Duodenal mucosa (tissue), 2 donors: ENCODE measurements at regions not wholly inside any gene's neighbourhood (a gene's known extent, or its start where the extent isn't known, plus 50 kb on each side); places are given as distances from the start of the nearest gene placed in this dataset.

Source experiments
- H3K27ac ChIP-seq: one replicate; pipeline ENCODE4 v1.7.0; 2013; ENCODE audit warnings: low read depth, low read length
- H3K27me3 ChIP-seq, 2 donors: one replicate each; pipeline ENCODE4 v1.7.0; 2013; ENCODE audit warnings: low read length in 2 of 2, control low read depth in 1 of 2; ENCODE audit not compliant: insufficient read depth in 2 of 2, control insufficient read depth in 1 of 2
- H3K36me3 ChIP-seq, 2 donors: one replicate each; pipeline ENCODE4 v1.7.0; 2013; ENCODE audit warnings: low read length in 2 of 2, control low read depth in 1 of 2; ENCODE audit not compliant: insufficient read depth in 2 of 2, control insufficient read depth in 1 of 2
- H3K4me1 ChIP-seq, 2 donors: one replicate each; pipeline ENCODE4 v1.7.0; 2013; ENCODE audit warnings: low read length in 2 of 2, control low read depth in 1 of 2; ENCODE audit not compliant: insufficient read depth in 2 of 2, control insufficient read depth in 1 of 2
- H3K4me3 ChIP-seq, 2 donors: one replicate each; pipeline ENCODE4 v1.7.0; 2013; ENCODE audit warnings: low read length in 2 of 2, low read depth in 1 of 2
- H3K9ac ChIP-seq, 2 donors: one replicate each; pipeline ENCODE4 v1.7.0; 2013; ENCODE audit warnings: low read length in 2 of 2, low read depth in 1 of 2
- H3K9me3 ChIP-seq, 2 donors: one replicate each; pipeline ENCODE4 v1.7.0; 2013; ENCODE audit warnings: low read length in 2 of 2, control low read depth in 1 of 2; ENCODE audit not compliant: control insufficient read depth in 1 of 2

- Histone ChIP-seq H3K4me3 (no peak overlapping the region), H3K36me3 (no peaks in the 10 kb centered on the region), H3K27ac (no peak overlapping the region), H3K4me1 (peaks cover 37 to 39% of the 10 kb centered on the region in 2 donors), H3K9me3 (no peaks in the 10 kb centered on the region), H3K27me3 (no peaks in the 10 kb centered on the region), H3K9ac (no peak overlapping the region)
These were observed 143.3 kb upstream of the ID2 start for GRCh38 chr2:8538531-8538930.

- no peak overlapping the region for H3K27ac ChIP-seq
- H3K27me3 ChIP-seq, result no peaks in the 10 kb centered on the region
- no peaks in the 10 kb centered on the region for H3K9me3 ChIP-seq
- peak overlapping the region in 1 of 2 donors; percentile 15 for H3K9ac ChIP-seq
- H3K4me3 ChIP-seq, result no peak overlapping the region
- H3K4me1 ChIP-seq, result peaks cover 39 to 43% of the 10 kb centered on the region in 2 donors
- no peaks in the 10 kb centered on the region for H3K36me3 ChIP-seq
These were observed 142.8 kb upstream of the ID2 start for GRCh38 chr2:8538931-8539621.

DNA sequence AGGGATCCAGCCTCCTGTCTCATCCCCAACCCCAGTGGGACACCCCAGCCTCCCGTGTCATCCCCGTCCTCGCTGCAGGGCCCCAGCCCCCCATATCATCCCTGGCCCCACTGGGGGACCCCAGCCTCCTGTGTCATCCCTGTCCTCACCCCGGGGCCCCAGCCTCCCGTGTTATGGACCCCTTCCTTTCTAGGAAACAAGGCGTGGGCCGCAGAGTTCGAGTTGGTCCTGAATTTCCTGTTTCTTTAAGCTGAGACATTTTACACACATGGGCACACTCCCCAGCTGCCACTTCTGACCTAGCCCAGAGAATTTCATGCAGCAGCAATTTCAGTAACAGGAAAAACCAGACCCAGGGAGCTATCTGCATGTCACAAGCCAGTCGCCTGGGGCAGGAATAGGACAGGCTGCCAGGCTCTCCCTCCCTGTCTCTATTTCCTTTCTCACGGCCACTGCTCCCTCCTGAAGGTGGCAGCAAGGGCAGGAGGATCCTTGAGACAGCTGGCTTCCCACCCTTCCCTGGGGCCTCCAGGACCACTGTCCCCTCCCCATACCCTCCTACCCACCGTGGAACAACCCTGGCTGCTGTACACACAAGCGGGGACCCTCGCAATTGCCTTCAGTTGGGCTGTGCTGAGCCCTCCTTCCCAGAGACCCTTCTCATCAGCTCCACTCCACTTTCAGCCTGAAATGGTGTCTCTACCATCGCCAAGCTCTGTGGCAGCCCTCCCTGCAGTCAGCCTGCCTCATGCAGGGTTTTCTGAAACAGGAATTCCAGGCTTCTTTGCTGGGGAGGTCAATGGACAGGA lies 141.9 kb upstream of the ID2 start:
- Histone ChIP-seq H3K9me3 (no peaks in the 10 kb centered on the region), H3K27ac (no peak overlapping the region), H3K4me1 (peaks cover 47 to 49% of the 10 kb centered on the region in 2 donors), H3K36me3 (no peaks in the 10 kb centered on the region), H3K4me3 (no peak overlapping the region), H3K9ac (peak overlapping the region; percentile 15 to 38), H3K27me3 (no peaks in the 10 kb centered on the region)

DNA sequence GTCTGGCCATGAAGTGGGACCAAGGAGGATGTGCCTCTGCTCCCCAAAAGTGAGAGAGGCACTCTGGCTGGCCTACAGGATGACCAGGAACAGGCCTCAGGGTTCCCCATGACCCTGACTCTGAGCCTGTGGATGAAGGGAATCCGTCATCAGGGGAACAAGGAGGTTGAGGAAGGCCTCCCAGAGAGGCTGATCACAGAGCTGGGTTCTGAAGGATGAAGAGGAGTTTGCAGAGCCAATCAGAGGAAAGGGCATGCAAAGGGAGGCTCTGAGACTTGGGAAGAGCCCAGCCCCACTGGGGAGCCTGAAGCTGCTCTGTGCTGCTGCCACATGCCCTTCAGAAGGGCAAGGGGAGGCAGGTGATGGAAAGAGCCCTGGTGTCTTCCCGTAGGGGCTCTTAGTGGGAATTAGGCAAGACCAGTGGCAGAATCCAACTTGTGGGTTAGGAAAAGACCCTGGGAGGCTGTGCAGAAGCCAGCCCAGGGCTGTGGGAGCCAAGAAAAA lies 141.3 kb upstream of the ID2 start:
- no peaks in the 10 kb centered on the region for H3K36me3 ChIP-seq
- H3K27ac ChIP-seq, result no peak overlapping the region
- peaks cover 47 to 48% of the 10 kb centered on the region in 2 donors for H3K4me1 ChIP-seq
- no peaks in the 10 kb centered on the region for H3K9me3 ChIP-seq
- no peak overlapping the region for H3K9ac ChIP-seq
- H3K27me3 ChIP-seq, result no peaks in the 10 kb centered on the region
- no peak overlapping the region for H3K4me3 ChIP-seq

GRCh38 chr2:8541223-8541622 lies 140.6 kb upstream of the ID2 start:
- Histone ChIP-seq H3K27me3 (no peaks in the 10 kb centered on the region), H3K9me3 (no peaks in the 10 kb centered on the region), H3K9ac (no peak overlapping the region), H3K4me1 (peaks cover 41 to 48% of the 10 kb centered on the region in 2 donors), H3K36me3 (no peaks in the 10 kb centered on the region), H3K27ac (no peak overlapping the region), H3K4me3 (no peak overlapping the region)

GRCh38 chr2:8541636-8542035 lies 140.2 kb upstream of the ID2 start:
- Histone ChIP-seq H3K4me3 (no peak overlapping the region), H3K9ac (no peak overlapping the region), H3K36me3 (no peaks in the 10 kb centered on the region), H3K4me1 (peaks cover 39 to 48% of the 10 kb centered on the region in 2 donors), H3K27me3 (no peaks in the 10 kb centered on the region), H3K27ac (no peak overlapping the region), H3K9me3 (no peaks in the 10 kb centered on the region)

DNA sequence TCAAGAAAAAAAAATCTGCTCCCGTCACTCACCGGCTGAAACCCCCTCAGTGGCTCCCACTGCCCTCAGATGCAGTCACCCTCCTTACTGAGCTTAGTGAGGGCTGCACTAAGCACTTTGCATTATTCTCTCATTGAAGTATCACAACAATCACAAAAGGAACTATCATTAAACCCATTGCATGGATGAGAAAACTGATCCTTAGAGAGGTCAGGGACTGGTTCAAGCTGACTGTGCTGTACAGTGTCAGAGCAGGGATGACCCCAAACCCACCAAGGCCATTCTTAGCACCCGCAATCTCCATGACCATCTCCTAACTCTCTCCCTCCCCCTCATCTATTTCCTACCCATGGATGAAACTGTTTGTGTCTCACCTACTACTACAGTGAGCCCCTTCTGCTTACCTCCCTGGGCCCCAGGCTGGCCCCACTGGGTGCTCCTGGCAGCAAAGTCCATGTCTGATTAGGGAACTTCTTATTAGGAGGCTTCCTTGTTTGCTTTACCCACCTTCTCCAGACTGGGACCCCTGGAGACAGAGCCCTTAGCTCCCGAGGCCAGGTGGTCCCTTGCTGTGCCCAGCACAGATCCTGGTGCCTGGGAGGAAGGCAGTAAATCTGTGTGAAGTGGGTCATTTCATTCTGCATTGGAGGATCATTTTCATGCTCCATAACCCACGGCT lies 139.3 kb upstream of the ID2 start:
- Histone ChIP-seq H3K27ac (no peak overlapping the region), H3K36me3 (no peaks in the 10 kb centered on the region), H3K27me3 (no peaks in the 10 kb centered on the region), H3K4me1 (peaks cover 39 to 48% of the 10 kb centered on the region in 2 donors), H3K9me3 (no peaks in the 10 kb centered on the region), H3K4me3 (no peak overlapping the region), H3K9ac (no peak overlapping the region)

- peak overlapping the region in 1 of 2 donors; percentile 28 for H3K4me3 ChIP-seq
- H3K9ac ChIP-seq, result no peak overlapping the region
- H3K4me1 ChIP-seq, result peaks cover 39 to 48% of the 10 kb centered on the region in 2 donors
- no peaks in the 10 kb centered on the region for H3K9me3 ChIP-seq
- peak overlapping the region; percentile 46 for H3K27ac ChIP-seq
- H3K36me3 ChIP-seq, result no peaks in the 10 kb centered on the region
- H3K27me3 ChIP-seq, result no peaks in the 10 kb centered on the region
These were observed 138.8 kb upstream of the ID2 start for GRCh38 chr2:8543060-8543382.

DNA sequence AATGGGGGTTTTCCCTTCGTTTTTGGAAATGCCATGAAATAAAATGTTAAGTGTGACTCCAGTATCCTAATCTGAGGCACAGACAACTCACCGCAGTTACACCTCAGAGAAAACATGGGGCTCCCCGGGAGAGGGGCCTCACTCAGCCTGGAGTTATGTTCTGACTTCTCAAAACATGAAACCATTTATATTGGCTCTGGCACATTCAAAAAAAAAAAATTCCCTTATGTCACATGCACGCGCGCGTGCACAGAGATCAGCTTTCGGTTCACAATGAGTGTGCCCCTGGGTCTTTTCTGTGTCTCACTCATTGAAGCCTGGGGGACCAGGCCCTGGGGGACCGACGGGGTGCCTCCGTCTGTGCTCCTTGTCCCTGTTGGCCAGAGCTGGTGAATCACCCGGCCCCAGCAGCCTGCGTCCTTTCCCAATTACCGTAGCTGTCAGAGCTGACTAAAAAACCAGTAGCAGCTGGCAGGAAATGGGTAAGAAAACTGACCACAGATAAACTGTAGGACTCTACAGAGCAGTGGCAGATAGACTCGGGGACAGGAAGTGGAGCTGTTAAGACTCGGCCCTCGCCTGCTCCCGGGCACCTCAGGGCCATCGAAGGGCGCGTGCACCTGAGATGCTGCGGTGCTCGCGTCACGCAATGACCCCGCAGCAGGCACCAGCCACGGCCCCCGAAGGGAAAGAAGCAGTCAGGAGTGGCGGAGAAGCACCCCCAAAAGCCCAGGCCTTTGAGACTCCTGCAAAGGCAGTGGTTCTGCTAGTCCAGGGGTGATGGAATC lies 138.3 kb upstream of the ID2 start:
- H3K27me3 ChIP-seq, result no peaks in the 10 kb centered on the region
- peaks cover 39 to 48% of the 10 kb centered on the region in 2 donors for H3K4me1 ChIP-seq
- H3K9me3 ChIP-seq, result no peaks in the 10 kb centered on the region
- peak overlapping the region; percentile 28 to 38 for H3K4me3 ChIP-seq
- peak overlapping the region; percentile 50 for H3K27ac ChIP-seq
- no peaks in the 10 kb centered on the region for H3K36me3 ChIP-seq
- peak overlapping the region; percentile 13 to 35 for H3K9ac ChIP-seq
